HG02981 (cell line): ENCODE measurements at regions not wholly inside any gene's neighbourhood (a gene's known extent, or its start where the extent isn't known, plus 50 kb on each side); places are given as distances from the start of the nearest gene placed in this dataset.

Experiments used
- ATAC-seq: cut with Tn5 transposase; IDR thresholded peaks from one replicate; pipeline ENCODE4 v1.9.1; 2021; ENCODE audit warnings: mild to moderate bottlenecking, moderate library complexity; ENCODE audit not compliant: unreplicated experiment

DNA sequence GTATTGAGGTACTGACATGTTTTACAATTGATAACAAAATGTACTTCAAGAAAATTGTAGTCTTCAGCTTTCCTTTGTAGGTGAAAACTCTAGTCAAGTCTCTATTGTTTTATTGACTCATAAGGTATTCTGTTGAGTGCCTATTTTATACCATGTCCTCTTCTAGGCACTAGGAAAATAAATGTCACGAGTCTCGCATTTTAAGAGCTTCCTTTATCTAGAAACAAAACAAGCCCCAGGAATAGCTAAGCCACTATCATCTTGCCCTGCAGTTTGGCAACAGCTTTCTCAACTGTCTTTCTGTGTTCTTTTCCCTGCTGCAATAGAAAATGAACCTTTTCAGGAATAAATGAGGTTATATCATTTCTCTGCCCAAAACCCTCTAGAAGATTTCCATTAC is 288.5 kb upstream of the NEGR1 start:
- ATAC-seq: no peak

DNA sequence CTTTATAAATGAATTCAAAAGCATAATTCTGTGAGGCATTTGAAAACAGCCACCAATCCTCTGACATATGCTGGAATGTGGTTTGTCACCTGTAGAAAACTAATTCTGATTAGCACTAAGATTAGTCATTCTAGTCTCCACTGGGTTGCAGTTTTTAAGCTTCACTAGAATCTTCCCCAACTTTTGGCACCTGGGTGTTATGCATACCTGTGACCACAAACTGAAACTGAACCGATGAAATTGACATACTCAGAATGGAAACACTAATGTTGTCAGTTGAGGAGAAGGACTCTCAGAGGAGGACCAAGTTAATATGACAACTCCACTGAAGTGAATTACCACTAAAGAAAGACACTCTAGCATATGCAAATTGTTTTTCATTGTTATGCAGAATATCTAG is 285.8 kb upstream of the NEGR1 start:
- ATAC-seq: no peak

DNA sequence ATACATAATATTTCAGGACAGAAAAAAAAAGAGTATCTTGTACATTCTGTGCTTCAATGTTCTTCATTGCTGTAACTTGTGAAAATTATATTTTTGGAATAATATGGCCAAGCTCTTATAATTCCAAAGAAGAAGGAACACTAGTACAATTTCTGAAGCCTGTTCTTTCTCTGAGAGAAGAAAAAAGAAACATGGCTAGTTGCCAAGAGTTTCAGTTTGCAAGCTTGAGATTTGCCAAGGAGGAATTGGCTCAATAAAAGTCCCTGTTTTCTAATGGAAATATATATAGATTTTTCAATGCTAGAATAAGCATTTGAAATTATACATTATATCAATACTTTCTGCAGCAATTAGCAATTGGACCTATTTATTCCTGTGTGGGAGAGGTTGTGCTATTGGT is 285.2 kb upstream of the NEGR1 start:
- no peak for ATAC-seq

DNA sequence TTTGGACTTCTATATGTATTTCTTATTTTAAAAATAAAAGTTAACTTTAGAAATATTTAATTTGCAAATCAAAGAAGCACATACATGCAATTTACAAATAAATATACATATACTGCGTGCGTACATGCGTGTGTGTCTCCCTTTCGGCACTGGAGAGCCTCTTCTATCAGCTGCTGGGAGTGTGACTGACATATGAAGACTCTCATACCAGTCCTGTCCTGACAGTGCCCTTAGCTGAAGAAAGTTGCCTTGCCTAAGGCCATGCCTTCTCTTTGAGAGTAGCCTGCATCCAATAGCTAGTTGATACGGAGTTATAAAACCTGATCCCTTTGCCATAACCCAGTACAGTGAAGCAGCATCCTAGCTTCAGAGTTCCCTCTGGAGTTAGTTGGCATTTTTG is 282.4 kb upstream of the NEGR1 start:
- no peak for ATAC-seq

DNA sequence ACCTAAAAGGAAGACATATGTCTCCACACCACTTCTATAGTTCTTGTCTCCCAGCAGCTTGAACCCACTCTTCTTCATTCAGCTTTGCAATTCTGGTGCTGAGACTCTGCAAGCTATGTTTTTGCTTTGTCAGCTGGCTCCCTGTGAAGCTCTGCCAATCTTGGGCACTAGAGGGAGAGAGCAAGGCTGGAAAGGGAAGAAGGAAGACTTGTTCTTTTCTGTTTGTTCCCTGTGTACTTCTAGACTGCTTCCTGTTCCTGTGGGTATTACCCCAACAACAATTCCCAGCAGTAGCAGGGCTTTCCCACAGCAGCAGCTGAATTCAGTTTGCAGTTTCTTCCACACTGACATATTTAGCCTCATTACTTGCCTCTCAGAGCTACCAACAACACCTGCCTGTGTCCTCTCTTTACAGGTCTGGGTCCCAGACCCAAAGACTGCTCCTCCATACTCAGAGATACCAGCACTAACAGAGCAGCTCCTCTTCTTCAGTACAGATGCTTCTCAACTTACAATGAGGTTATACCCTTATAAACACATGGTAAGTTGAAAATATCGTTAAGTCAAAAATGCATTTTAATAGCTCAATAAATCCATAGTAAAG is 275.2 kb upstream of the NEGR1 start:
- no peak for ATAC-seq

DNA sequence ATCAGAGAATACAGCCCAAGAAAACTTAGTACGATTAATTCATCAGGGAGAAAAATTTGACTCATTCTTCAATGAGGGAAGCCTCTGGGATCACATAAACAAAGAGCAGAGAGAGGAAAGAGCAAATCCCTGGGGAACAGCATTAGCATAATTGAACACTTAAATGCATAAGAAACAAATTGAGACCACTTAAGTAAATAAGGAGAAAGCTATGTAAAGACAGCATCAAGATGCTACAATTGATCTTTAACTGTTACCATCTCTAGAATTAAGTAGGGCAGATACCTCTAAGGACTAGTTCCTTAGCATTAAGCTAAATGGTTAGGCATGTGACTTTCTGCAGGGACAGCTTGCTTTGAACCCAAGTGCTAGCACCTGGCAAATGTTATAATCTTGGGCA is 265.1 kb upstream of the NEGR1 start:
- no peak for ATAC-seq

DNA sequence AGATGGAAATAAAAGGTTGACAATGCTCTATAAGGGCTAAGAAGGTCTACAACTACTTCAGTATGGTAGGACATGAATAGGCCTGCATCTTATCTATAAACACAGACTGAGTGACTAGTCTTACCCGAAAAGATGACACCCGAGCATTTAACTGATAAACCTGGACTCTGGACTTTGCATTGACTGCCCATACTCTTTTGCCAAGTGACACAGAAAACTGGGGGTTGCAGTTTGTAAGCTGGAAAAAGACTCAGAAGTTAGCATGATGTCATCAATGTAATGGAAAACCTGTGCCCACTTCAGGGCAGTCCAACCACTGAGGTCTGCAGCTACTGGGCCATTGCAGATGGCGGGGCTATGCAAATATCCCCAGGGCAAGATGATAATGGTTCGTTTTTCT is 258.3 kb upstream of the NEGR1 start:
- ATAC-seq: no peak

DNA sequence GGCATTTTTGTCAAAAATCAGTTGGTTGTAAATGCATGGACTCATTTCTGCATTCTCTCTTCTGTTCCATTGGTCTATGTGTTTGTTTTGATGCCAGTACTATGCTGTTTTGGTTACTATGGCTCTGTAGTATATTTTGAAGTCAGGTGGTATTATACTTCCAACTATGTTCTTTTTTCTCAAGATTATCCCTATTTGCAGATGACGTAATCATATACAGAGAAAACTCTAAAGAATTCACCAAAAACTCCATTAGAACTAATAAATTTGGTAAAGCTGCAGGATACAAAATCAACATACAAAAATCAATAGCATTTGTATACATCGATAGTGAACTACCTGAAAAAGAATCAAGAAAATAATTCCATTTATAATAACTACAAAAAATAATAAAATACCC is 253.1 kb upstream of the NEGR1 start:
- no peak for ATAC-seq

DNA sequence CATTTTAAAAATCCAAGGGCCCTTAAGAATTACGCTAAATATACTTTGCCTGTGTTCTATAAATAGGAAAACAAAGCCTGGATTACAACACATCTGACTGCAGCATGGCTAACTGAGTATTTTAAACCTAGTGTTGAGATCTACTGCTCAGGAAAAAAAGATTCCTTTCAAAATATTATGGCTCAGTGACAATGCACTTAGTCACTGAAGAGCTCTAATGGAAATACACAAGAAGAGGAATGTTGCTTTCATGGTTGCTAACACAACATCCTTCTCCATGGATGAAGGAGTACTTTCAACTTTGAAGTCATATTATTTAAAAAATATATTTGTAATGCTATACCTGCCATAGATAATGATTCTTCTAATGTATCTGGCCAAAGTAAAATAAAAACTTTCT is 248.3 kb upstream of the NEGR1 start:
- no peak for ATAC-seq

DNA sequence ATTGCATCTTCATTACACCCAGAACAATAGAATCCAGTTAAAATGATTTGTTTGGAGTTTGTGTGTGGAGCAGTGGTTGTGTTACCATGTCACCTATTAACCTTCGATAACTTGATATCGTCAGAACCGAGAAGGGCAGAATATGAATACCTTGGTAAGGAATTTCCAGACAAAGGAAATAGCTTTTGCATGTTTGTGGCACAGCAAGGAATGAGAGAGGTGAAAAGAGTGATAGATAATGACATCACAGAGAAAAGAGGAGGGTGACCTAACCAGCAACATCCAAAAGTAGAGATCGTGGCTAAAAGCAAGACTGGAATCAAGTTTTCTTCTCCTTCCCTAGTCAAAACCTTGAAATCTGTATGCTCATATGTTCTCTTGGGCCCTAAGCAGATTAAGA is 244.6 kb upstream of the NEGR1 start:
- ATAC-seq: no peak

DNA sequence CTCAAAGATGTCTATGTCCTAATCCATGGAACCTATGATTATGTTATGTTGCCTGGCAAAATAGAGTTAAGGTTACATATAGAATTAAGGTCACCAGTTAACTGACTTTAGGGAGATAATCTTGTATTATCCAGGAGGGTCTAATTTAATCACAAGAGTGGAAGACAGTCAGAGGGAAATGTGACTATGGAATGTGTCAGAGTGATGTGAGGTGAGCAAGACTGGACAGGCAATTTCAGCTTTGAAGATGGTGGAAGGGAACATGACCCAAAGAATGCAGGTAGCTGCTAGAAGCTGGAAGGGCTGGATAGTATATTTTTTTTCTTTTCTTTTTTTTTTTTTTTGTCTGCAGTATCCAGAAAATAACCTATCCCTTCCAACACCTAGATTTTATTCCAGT is 241.7 kb upstream of the NEGR1 start:
- ATAC-seq: no peak

DNA sequence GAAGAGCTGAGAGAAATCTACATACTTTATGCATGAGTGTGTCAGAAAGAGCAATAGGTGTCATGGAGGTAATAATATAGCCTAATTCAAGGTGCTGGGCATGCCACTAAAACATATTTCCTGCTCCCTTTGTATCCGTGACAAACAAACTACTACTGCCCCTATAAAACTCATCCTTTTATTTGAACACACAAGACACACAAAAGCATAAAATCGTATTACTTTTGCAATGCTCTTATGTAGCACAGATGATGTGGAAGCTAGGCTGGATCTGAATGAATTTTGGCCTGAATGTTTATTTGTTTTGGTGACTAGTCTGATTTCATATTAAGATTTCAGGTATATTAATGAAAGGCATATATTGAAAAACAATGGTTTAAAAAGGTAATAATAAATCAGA is 239.3 kb upstream of the NEGR1 start:
- no peak for ATAC-seq

DNA sequence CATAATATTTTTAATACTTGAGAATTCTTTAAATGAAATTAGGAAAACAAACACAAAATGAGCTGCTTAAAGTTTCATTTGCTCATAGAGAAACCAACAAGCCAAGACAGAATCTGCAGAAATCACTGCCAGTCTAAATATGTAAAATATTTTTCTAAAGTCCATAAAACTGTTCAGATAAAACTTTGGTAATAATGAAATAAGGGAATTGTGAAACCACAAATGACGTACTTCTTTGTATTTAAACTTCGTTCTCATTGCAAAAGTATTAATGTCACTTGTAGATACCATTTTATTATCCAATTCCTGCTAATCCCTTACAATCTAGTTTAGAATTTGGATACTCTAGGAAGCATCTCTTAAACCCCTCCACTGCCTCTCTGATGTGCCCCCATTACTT is 234.5 kb upstream of the NEGR1 start:
- ATAC-seq: no peak

DNA sequence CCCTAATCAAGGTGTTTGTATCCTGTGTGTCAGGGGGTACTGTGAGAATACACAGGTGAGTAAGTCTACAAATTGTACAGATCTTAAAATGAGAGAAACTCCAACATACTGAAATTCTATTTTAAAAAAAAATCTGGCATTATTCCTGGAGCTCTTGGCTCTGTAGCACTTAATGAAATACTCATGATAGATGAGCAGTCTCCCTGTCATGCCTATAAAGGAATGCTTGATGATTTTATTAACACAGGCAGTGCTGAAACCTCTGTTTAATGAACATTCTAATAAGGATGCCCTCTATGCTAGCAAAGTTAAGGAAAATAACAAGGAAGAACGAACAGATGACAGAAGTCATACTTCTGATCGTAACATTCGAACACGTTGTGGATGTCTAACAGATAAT is 233.9 kb upstream of the NEGR1 start:
- ATAC-seq: no peak

DNA sequence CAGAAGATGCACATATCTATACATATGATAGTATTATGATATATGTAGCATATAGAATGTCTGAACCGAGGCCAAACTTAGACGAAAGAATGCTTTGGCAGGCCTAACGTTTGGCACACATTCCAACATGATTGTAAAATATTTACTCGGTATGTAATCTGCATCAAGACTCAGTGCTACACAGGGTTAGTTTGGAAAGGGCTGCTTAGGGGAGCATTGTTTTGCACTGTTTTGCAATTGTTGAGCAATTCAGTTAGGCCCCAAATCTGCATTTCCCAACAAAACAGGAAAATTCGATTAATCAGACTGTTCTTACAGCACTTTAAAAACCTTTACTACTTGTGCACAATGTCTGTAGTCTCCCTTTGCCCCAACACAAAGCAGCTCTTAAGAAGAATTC is 216.0 kb upstream of the NEGR1 start:
- no peak for ATAC-seq

DNA sequence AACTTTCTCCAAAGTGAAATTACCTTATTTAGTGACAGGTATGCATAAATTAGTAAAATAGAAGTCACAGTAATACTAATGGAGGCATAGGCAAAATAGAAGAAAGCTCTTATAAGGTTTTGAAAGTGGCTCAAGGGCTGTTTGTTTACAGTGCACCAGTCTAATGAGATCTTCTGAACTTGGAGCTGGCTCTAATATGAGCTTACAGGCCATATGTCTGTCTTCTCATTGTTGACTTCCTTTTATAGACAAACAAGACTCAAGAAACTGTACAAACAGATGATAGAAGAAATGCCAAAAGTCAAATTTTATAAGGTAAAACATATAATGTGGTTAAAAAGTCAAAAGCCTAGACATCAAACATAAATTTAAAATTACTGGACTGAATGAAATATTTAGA is 207.5 kb upstream of the NEGR1 start:
- ATAC-seq: no peak

DNA sequence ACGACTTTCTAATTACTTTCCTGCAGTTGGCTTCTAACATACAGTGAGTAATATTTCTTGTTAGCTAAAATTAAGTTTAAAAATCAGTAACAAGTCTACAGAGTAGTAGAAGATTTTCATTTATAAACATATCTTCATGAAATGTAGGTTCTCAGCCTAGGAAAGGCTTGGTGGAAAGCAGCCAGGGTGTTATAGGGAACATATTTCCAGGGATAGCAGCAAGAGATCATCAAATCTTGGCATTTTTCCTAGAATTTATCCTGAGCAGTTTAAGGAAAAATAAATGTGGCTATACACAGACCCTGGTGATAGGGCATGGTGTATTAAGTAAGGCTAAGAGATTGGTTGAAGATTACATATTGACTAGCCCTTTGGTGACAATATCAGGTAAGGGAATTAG is 203.5 kb upstream of the NEGR1 start:
- no peak for ATAC-seq

DNA sequence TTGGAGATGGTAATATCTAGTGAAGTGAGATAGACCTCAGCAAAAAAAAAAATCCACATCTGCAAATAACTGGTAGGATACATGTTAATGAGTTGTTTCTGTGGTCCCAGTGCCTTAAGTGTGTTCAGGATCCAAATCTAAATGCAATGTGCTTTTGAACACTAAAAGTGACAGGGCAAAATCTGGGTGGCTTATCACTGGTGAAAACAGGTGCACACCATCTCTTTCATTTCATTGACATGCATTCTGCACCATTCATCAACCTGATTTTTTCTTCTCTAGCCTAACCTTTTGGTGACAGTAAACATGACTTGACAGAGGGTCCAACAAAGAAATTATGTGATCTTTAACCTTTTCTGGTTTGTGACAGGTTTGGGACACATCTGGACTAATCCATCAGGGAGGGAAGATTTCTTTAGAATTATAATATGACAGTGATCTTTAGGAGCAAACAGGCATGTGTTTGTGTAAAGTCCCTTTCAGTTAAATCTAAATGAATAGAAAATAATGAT is 201.6 kb upstream of the NEGR1 start:
- no peak for ATAC-seq

DNA sequence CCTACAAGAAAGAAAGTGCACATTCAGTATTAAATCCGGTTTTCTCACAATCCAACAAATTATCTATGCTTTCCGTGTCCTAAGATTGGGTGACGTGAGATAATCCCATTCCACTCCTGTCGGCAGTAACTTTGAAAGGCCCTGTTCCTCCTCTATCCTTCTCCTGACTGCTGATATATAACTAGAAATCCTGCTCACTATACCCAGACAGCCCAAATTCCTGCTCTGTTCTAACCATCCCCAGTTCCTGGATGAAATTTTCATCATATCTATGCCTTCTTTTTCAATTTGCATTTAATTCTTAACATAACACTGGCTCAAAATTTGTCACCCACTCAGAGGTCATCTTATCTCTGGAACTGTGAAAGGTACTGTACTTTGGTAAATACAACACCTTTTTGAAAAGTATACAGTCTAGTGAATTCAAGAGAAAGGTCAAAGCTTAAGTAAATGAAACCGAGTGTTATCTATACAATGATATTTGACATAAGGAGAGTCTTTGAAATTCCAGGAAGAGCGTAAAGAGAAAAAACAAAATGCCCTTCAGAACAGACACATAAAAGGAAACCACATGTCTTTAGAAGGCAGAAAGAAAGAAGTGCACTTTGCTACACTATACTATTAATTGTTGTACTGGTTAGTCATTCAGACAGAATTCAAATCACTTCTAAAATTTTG is 200.5 kb upstream of the NEGR1 start:
- ATAC-seq: no peak

DNA sequence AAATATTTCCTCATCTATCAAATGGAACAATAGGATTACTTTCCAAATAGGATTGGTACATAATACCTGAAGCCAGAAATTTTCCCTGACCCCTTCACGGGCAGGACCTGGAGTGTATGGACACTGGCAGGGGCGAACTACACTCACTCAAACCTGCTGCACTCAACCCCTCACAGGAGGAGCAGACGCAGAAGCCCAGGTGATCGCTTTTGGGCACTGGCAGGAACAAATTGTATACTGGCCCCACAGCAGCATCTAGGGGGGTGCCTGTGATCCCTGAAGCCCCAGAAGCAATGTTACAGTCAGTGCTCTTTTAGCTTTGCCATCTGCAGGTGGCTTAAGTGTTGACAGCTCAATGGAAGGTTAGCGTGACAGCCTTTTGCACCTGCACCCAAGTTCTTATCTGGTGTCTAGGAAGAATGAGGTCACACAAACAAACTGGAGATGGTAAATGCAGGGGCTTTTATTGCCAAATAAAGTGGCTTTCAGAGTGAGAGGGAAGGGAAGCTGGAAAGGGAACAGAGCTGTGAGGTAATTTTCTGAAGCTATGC is 199.2 kb upstream of the NEGR1 start:
- ATAC-seq: no peak

DNA sequence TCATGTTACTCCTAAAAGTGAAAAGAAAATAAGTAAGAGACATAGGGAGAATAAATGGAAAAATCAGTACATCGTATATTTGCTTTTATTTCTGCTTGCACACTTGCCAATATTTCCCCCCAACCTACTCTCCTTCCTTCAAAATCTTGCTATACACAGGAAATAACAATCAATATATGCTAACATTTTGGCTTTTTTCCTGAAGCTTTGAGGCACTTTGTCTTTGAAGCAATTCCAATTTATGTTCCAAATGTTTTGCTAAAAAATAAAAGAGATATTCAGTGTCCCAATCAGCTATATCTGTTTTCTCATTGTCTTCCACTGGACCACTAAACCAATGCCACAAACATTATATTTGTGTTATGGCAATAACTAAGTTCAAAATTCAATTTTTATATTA is 184.0 kb upstream of the NEGR1 start:
- ATAC-seq: no peak

DNA sequence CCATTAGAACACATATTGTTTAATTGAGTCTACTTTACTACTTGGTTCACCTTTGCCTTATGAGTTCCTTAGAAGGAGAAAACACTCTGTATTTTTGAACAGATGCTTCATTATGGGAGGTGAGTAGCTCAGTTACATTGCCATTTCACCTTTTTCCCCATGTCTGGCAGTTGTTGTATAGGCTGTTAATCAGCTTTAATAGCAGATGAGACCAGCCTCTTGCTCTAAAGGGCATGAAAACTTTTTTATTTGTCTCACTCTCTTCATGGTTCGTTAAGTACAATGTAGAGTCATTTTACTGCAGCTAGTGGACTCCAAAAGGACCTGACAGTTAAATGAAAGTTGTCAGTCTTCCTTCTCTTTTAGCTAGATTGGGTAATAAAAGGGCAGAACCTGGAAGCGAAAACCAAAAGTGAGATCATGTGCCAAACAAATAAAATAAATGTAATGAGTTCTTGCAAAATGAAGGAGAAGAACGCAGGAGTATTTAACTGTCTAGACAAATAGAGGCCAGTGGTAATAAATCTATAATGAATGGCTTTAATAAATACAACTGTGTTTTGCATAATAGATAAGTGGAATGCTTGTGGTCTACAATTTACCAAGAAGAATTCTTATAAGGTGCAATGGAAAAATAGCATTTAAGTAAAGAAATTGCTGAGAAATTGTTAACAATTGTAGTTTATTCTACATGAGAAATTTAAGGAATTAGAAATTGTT is 180.0 kb upstream of the NEGR1 start:
- no peak for ATAC-seq
